CD4-positive, CD25-positive, alpha-beta regulatory T cell (primary cell): ENCODE measurements at regions not wholly inside any gene's neighbourhood (a gene's known extent, or its start where the extent isn't known, plus 50 kb on each side); places are given as distances from the start of the nearest gene placed in this dataset.
"Not testable (repeated sequence)": the region's sequence is repeated elsewhere in the genome, so short reads cannot be mapped to it uniquely, and the experiment has no call there.

ENCODE experiments used
- ATAC-seq, 2 donors: fragments of 150-1000 bp; cut with Tn5 transposase; one replicate each; pipeline ENCODE4 v1.10.0; 2021; ENCODE audit warnings: low read depth in 2 of 2, moderate number of reproducible peaks in 2 of 2, moderate library complexity in 1 of 2
- DNase-seq, 3 donors: peaks; one replicate each; pipeline versions ENCODE4 v3.0.0 to v3.0.0-alpha.2; 2012 to 2022; ENCODE audit warnings: mixed read lengths in 1 of 3
- H3K27ac ChIP-seq: one replicate; pipeline ENCODE4 v1.7.0; 2013; ENCODE audit warnings: mild to moderate bottlenecking, low read length; ENCODE audit not compliant: insufficient read depth, poor library complexity, severe bottlenecking
- H3K27me3 ChIP-seq: one replicate; pipeline ENCODE4 v1.7.0; 2013; ENCODE audit warnings: low read length; ENCODE audit not compliant: control insufficient read depth, insufficient read depth
- H3K36me3 ChIP-seq: one replicate; pipeline ENCODE4 v1.7.0; 2013; ENCODE audit warnings: mild to moderate bottlenecking, low read length, moderate library complexity; ENCODE audit not compliant: control insufficient read depth, insufficient read depth
- H3K4me1 ChIP-seq: 2 replicates; pipeline ENCODE4 v1.7.0; 2013; ENCODE audit warnings: mild to moderate bottlenecking, low read length; ENCODE audit not compliant: insufficient read depth, control insufficient read depth, poor library complexity, severe bottlenecking
- H3K4me3 ChIP-seq: one replicate; pipeline ENCODE4 v1.7.0; 2013; ENCODE audit warnings: low read depth, mild to moderate bottlenecking, low read length, moderate library complexity
- H3K9me3 ChIP-seq, 2 experiments: 1 replicate in 1 of 2; 2 replicates in 1 of 2; pipeline ENCODE4 v1.7.0; 2013; ENCODE audit warnings: low read length in 2 of 2, mild to moderate bottlenecking in 1 of 2, moderate library complexity in 1 of 2; ENCODE audit not compliant: control insufficient read depth in 2 of 2
- H3K27ac Mint-ChIP-seq, 3 donors: one replicate each; pipeline ENCODE4 v1.8.0; 2020 to 2022; ENCODE audit warnings: mild to moderate bottlenecking in 3 of 3, mixed read lengths in 3 of 3, moderate library complexity in 2 of 3
- H3K27me3 Mint-ChIP-seq: one replicate; pipeline ENCODE4 v1.8.0; 2022; ENCODE audit warnings: mild to moderate bottlenecking, mixed read lengths
- H3K36me3 Mint-ChIP-seq: one replicate; pipeline ENCODE4 v1.8.0; 2020; ENCODE audit warnings: mixed read lengths
- H3K4me1 Mint-ChIP-seq, 4 donors: one replicate each; pipeline ENCODE4 v1.8.0; 2020 to 2022; ENCODE audit warnings: mixed read lengths in 4 of 4, mild to moderate bottlenecking in 1 of 4
- H3K4me3 Mint-ChIP-seq, 4 donors: one replicate each; pipeline ENCODE4 v1.8.0; 2020 to 2022; ENCODE audit warnings: mild to moderate bottlenecking in 4 of 4, mixed read lengths in 4 of 4, moderate library complexity in 3 of 4
- H3K9me3 Mint-ChIP-seq, 7 donors: one replicate each; pipeline ENCODE4 v1.8.0; 2020 to 2022; ENCODE audit warnings: mixed read lengths in 7 of 7, mild to moderate bottlenecking in 3 of 7, moderate library complexity in 2 of 7

DNA sequence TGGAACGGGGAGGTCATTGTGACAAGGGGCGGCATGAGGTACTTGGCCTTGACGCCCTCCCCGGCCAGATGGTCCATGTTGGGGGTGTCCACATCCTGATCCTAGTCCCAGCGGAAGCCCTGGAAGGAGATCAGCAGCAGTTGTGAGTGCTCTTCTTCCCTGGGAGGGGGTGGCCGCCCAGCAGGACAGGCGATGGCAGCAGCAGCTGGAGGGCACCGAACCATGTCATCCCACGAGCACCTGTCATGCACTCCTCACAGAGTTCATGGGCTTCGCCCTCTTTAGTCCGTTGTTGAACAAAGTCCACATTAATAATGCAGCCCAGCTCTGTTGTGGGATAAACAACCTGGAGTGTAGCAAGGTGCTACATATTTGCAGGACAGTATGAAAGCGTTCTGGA lies 130.7 kb downstream of the UNC93B1 start:
- not testable (repeated sequence) for H3K36me3 Mint-ChIP-seq, ATAC-seq
- H3K27me3 Mint-ChIP-seq: peaks cover 16% of the 10 kb centered on the region

GRCh38 chr11:67871168-67871567 lies 132.7 kb downstream of the UNC93B1 start:
- H3K9me3 Mint-ChIP-seq, H3K27ac ChIP-seq, H3K4me1 ChIP-seq, H3K36me3 Mint-ChIP-seq, H3K36me3 ChIP-seq, H3K27ac Mint-ChIP-seq, H3K4me1 Mint-ChIP-seq, H3K4me3 ChIP-seq, H3K27me3 ChIP-seq, H3K9me3 ChIP-seq, ATAC-seq, H3K4me3 Mint-ChIP-seq, DNase-seq: not testable (repeated sequence)
- peaks cover 20% of the 10 kb centered on the region for H3K27me3 Mint-ChIP-seq

More for the DNA sequence above, 130.7 kb downstream of the UNC93B1 start:
- H3K36me3 ChIP-seq, H3K27ac ChIP-seq, H3K9me3 Mint-ChIP-seq, H3K27me3 ChIP-seq, H3K27ac Mint-ChIP-seq, H3K4me3 Mint-ChIP-seq, H3K9me3 ChIP-seq, H3K4me1 Mint-ChIP-seq, H3K4me3 ChIP-seq, H3K4me1 ChIP-seq, DNase-seq: not testable (repeated sequence)

- ATAC-seq, H3K36me3 Mint-ChIP-seq, H3K4me1 Mint-ChIP-seq, H3K36me3 ChIP-seq, H3K4me1 ChIP-seq, H3K9me3 ChIP-seq, H3K27ac ChIP-seq, H3K4me3 ChIP-seq, DNase-seq, H3K9me3 Mint-ChIP-seq, H3K27ac Mint-ChIP-seq, H3K27me3 ChIP-seq, H3K4me3 Mint-ChIP-seq: not testable (repeated sequence)
- peaks cover 20% of the 10 kb centered on the region for H3K27me3 Mint-ChIP-seq
These were observed 141.0 kb downstream of the UNC93B1 start for GRCh38 chr11:67862896-67863295.

DNA sequence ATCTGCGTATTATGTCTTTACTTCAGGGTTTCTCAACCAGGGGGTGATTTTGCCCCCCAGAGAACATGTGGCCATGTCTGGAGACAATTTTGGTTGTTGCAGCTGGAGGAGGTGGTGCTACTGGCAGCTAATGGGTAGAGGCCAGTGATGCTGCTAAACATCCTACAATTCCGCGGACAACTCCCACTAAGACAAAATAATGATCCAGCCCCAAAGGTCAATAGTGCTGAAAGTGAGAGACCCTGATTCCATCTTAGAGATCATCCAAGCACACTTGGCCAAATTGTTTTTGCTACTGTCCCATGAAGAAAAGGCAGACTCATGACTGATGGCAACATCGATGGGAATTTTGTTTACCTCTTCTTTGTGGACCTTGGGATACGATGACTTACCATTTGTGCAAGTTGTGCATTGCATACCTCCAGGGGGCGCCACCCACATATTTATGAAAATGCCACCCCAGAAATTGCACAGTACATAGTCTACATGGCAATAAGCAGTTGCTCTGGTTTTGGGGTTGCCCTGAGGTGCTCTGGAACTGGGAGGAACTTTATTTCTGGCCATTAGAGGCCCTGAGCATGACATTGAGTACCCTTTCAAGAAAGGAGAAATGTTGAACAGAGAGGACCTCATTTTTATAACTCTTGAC lies 144.3 kb downstream of the UNC93B1 start:
- H3K36me3 ChIP-seq, H3K27ac ChIP-seq, H3K27ac Mint-ChIP-seq, H3K36me3 Mint-ChIP-seq, H3K4me1 ChIP-seq, H3K27me3 ChIP-seq, H3K9me3 ChIP-seq, H3K4me3 Mint-ChIP-seq, ATAC-seq, H3K9me3 Mint-ChIP-seq, H3K4me3 ChIP-seq, H3K4me1 Mint-ChIP-seq: not testable (repeated sequence)
- H3K27me3 Mint-ChIP-seq: peaks cover 11% of the 10 kb centered on the region
- DNase-seq: peak; percentile 27 to 57 (median 31)

GRCh38 chr11:67850747-67851146 lies 153.2 kb downstream of the UNC93B1 start:
- not testable (repeated sequence) for DNase-seq, H3K27ac Mint-ChIP-seq, H3K4me3 ChIP-seq, ATAC-seq, H3K27ac ChIP-seq, H3K4me1 Mint-ChIP-seq, H3K9me3 ChIP-seq, H3K27me3 ChIP-seq, H3K9me3 Mint-ChIP-seq, H3K4me1 ChIP-seq, H3K4me3 Mint-ChIP-seq, H3K36me3 Mint-ChIP-seq, H3K36me3 ChIP-seq
- H3K27me3 Mint-ChIP-seq: peaks cover 12% of the 10 kb centered on the region

DNA sequence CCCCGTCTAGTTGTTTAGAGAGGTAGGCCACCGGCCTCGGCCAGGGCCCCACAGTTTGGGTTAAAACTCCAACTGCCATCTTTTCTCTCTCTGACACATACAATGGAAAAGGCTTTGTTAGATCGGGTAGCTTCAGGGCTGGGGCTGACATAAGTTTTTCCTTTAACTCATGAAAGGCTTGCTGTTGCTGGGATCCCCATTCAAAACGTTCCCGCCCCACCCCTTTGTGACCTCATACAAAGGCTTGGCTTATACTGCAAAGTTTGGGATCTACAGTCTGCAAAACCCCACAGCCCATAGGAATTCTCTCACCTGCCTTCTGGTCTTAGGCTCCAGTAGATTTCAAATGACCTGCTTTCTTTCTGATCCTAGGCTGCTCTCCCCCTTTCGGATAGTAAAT lies 154.1 kb downstream of the UNC93B1 start:
- not testable (repeated sequence) for H3K9me3 ChIP-seq, H3K4me1 Mint-ChIP-seq, DNase-seq, H3K27me3 ChIP-seq, H3K9me3 Mint-ChIP-seq, H3K36me3 Mint-ChIP-seq, H3K27ac ChIP-seq, ATAC-seq, H3K4me3 ChIP-seq, H3K36me3 ChIP-seq, H3K4me1 ChIP-seq, H3K27ac Mint-ChIP-seq, H3K4me3 Mint-ChIP-seq
- peaks cover 12% of the 10 kb centered on the region for H3K27me3 Mint-ChIP-seq

GRCh38 chr11:67847896-67848875 lies 155.7 kb downstream of the UNC93B1 start:
- not testable (repeated sequence) for H3K4me3 Mint-ChIP-seq, H3K4me1 ChIP-seq, H3K27ac ChIP-seq, ATAC-seq, H3K27ac Mint-ChIP-seq, H3K9me3 ChIP-seq, H3K36me3 ChIP-seq, H3K4me1 Mint-ChIP-seq, H3K4me3 ChIP-seq, H3K9me3 Mint-ChIP-seq, DNase-seq, H3K36me3 Mint-ChIP-seq, H3K27me3 ChIP-seq
- peaks cover 17% of the 10 kb centered on the region for H3K27me3 Mint-ChIP-seq

DNA sequence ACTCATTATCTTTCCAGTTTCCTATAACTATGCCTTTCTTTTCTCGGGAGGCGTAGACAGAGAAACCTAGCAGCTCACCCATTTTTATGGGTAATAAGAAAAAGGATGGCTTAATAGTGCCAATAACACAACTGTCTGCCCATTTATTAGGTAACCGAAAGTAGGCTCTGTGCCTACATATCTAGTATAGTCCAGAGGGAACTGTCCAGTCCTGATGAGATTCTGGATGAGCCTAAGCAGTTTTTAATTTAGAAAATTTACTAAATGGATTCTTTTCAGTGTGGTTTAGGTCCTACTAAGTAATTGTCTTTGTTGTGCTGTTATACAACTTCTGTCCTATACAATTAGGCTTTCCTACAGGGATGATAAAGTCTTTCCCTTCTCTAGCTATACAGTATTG lies 157.6 kb downstream of the UNC93B1 start:
- H3K27ac Mint-ChIP-seq, DNase-seq, H3K4me1 Mint-ChIP-seq, ATAC-seq, H3K9me3 Mint-ChIP-seq, H3K4me3 ChIP-seq, H3K9me3 ChIP-seq, H3K36me3 ChIP-seq, H3K4me3 Mint-ChIP-seq, H3K36me3 Mint-ChIP-seq, H3K27me3 ChIP-seq, H3K4me1 ChIP-seq, H3K27ac ChIP-seq: not testable (repeated sequence)
- H3K27me3 Mint-ChIP-seq: peaks cover 25% of the 10 kb centered on the region
